HL-60 (cell line): ENCODE measurements at regions not wholly inside any gene's neighbourhood (a gene's known extent, or its start where the extent isn't known, plus 50 kb on each side); places are given as distances from the start of the nearest gene placed in this dataset.

ENCODE experiments used
- DNase-seq, 2 experiments: peaks; one replicate each; pipeline ENCODE4 v3.0.0-alpha.2; 2010 to 2020; ENCODE audit warnings: low read depth in 1 of 2, low spot score in 1 of 2
- H3K27ac ChIP-seq: fragments of 250-450 bp; sonication (Bioruptor Pico); replicated peaks from 2 replicates; pipeline ENCODE4 v1.5.1; 2020; ENCODE audit warnings: mild to moderate bottlenecking, moderate library complexity
- H3K27me3 ChIP-seq: fragments of 250-450 bp; sonication (Bioruptor Pico); 2 replicates; pipeline ENCODE4 v1.5.1; 2021; ENCODE audit warnings: mild to moderate bottlenecking, moderate library complexity; ENCODE audit not compliant: insufficient read depth, poor library complexity, severe bottlenecking
- H3K4me3 ChIP-seq: replicated peaks from 2 replicates; pipeline ENCODE4 v1.5.1; 2011; ENCODE audit warnings: mild to moderate bottlenecking, control low read depth, low read length; ENCODE audit not compliant: insufficient read depth
- GABPA ChIP-seq: IDR thresholded peaks from 2 replicates; pipeline ENCODE4 v1.6.1; 2012; ENCODE audit warnings: low read depth
- POLR2AphosphoS5 ChIP-seq: IDR thresholded peaks from 2 replicates; pipeline ENCODE4 v1.6.1; 2012; ENCODE audit warnings: low read depth
- SPI1 ChIP-seq: IDR thresholded peaks from 2 replicates; pipeline ENCODE4 v1.6.1; 2012; ENCODE audit warnings: low read depth, mild to moderate bottlenecking, borderline replicate concordance
- TF ChIP-seq, protein P1 (sequence below): IDR thresholded peaks from 2 replicates; pipeline ENCODE4 v1.6.1; 2012; ENCODE audit warnings: low read depth; ENCODE audit not compliant: insufficient replicate concordance
- TF ChIP-seq, protein P2 (sequence below): IDR thresholded peaks from one replicate; pipeline ENCODE4 v1.5.1; 2011; ENCODE audit warnings: low read length, control low read depth, inconsistent platforms; ENCODE audit not compliant: insufficient read depth

DNA sequence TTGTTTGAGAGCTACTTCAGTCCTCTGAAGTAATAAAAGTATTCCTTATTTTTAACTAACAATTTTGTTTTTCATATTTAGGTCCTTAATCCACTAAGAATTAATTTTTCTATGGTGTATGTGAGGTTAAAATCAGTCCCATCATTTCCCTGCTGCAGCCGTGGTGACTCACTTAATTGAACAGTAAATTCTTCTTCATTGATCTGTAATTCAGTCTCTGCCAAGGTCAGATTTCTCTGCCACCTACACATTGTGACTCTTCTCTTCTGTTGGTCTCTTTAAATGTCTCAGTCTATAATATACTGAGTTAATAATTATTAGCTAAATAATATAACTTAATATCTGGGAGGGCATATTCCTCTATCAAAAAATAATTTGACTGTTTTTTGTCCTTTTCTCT is 262.3 kb downstream of the UTRN start:
- H3K4me3 ChIP-seq = no peak overlapping the region
- DNase-seq = no peak
- no peak for TF ChIP-seq POLR2AphosphoS5
- TF ChIP-seq, protein P1, sequence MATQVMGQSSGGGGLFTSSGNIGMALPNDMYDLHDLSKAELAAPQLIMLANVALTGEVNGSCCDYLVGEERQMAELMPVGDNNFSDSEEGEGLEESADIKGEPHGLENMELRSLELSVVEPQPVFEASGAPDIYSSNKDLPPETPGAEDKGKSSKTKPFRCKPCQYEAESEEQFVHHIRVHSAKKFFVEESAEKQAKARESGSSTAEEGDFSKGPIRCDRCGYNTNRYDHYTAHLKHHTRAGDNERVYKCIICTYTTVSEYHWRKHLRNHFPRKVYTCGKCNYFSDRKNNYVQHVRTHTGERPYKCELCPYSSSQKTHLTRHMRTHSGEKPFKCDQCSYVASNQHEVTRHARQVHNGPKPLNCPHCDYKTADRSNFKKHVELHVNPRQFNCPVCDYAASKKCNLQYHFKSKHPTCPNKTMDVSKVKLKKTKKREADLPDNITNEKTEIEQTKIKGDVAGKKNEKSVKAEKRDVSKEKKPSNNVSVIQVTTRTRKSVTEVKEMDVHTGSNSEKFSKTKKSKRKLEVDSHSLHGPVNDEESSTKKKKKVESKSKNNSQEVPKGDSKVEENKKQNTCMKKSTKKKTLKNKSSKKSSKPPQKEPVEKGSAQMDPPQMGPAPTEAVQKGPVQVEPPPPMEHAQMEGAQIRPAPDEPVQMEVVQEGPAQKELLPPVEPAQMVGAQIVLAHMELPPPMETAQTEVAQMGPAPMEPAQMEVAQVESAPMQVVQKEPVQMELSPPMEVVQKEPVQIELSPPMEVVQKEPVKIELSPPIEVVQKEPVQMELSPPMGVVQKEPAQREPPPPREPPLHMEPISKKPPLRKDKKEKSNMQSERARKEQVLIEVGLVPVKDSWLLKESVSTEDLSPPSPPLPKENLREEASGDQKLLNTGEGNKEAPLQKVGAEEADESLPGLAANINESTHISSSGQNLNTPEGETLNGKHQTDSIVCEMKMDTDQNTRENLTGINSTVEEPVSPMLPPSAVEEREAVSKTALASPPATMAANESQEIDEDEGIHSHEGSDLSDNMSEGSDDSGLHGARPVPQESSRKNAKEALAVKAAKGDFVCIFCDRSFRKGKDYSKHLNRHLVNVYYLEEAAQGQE = no peak
- no peak for TF ChIP-seq GABPA
- TF ChIP-seq, protein P2, sequence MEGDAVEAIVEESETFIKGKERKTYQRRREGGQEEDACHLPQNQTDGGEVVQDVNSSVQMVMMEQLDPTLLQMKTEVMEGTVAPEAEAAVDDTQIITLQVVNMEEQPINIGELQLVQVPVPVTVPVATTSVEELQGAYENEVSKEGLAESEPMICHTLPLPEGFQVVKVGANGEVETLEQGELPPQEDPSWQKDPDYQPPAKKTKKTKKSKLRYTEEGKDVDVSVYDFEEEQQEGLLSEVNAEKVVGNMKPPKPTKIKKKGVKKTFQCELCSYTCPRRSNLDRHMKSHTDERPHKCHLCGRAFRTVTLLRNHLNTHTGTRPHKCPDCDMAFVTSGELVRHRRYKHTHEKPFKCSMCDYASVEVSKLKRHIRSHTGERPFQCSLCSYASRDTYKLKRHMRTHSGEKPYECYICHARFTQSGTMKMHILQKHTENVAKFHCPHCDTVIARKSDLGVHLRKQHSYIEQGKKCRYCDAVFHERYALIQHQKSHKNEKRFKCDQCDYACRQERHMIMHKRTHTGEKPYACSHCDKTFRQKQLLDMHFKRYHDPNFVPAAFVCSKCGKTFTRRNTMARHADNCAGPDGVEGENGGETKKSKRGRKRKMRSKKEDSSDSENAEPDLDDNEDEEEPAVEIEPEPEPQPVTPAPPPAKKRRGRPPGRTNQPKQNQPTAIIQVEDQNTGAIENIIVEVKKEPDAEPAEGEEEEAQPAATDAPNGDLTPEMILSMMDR = no peak
- TF ChIP-seq SPI1 = no peak

DNA sequence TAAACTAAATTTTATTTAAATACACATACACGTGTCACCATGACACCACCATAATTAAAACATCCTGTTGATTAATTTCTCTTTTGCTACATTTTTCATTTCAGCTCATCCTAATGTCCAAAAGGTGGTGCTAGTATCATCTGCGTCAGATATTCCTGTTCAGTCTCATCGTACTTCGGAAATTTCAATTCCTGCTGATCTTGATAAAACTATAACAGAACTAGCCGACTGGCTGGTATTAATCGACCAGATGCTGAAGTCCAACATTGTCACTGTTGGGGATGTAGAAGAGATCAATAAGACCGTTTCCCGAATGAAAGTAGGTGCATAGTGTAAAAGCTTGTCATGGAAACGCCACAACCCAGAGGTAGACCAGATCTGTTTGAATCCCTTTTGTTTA is 263.4 kb downstream of the UTRN start:
- H3K27me3 ChIP-seq = no peaks in the 10 kb centered on the region
- no peak for TF ChIP-seq SPI1
- TF ChIP-seq, protein P2 = no peak
- no peak for TF ChIP-seq POLR2AphosphoS5
- TF ChIP-seq GABPA = no peak
- TF ChIP-seq, protein P1 = no peak
- H3K27ac ChIP-seq = no peak overlapping the region
- H3K4me3 ChIP-seq = no peak overlapping the region
- DNase-seq = no peak

More for the DNA sequence above, 262.3 kb downstream of the UTRN start:
- Histone ChIP-seq H3K27me3 (no peaks in the 10 kb centered on the region), H3K27ac (no peak overlapping the region)

DNA sequence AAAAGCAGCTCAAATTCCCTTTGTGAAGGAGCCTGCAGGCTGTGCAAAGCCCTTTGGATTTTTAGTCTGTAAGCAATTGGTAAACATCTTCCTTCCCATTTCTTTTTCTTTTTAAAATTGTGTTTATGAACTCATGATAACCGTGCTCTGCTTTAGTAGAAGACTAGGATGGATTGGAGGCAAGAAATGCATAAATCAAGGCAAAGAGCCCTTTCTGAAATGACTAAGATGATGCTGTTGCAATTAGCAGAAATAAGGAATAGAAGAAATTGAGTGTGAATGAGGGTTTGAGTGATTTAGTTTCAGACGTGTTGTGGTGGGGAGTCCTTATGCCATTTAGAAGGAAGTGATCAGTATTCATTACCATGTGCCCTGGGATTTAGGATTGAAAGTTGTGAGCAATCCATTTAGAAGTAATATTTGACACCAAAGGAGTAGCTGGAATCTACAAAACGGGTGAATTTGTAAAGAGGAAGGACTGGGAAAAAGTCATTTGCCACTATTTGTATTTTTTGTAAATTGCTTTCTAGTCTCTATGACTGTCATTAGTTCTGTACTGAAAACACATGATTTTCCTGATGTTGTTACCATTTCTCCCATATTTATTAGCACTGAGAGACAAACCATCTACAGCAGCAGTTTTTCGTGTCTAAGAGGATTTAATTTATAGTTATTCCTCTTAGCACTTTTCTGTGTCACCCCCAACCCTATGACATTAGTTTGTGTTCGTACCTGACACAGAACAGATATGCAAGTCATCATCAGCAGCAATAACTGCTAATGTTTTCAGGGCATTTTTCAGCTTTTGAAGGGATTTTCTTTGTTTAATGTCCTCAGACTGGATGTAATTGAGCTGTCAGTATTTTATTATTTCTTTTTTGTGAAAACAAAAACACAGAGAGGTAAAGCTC is 265.0 kb downstream of the UTRN start:
- no peak for DNase-seq
- Histone ChIP-seq H3K4me3 (no peak overlapping the region), H3K27me3 (no peaks in the 10 kb centered on the region), H3K27ac (no peak overlapping the region)
- TF ChIP-seq POLR2AphosphoS5 (no peak), SPI1 (no peak), GABPA (no peak)
- TF ChIP-seq, protein P1 = no peak
- TF ChIP-seq, protein P2 = no peak
